HCT116 (cell line): ENCODE measurements at regions not wholly inside any gene's neighbourhood (a gene's known extent, or its start where the extent isn't known, plus 50 kb on each side); places are given as distances from the start of the nearest gene placed in this dataset.

Experiments used
- ATF3 ChIP-seq: IDR thresholded peaks from 2 replicates; pipeline ENCODE4 v1.6.1; 2012
- CTCF ChIP-seq, 3 experiments: fragments of 200-600 bp in 1 of 3; sonication (generic) in 1 of 3; IDR thresholded peaks in 2 of 3; conservative IDR thresholded peaks in 1 of 3; 2 replicates each; pipeline ENCODE4 v1.5.1; 2012 to 2017; ENCODE audit warnings: low read depth in 2 of 3, low read length in 2 of 3, antibody characterized with exemption in 1 of 3, borderline replicate concordance in 1 of 3, control low read depth in 1 of 3, mild to moderate bottlenecking in 1 of 3, mixed read lengths in 1 of 3, mixed run types in 1 of 3, moderate library complexity in 1 of 3; ENCODE audit not compliant: insufficient read depth in 1 of 3
- JUND ChIP-seq: IDR thresholded peaks from 2 replicates; pipeline ENCODE4 v1.6.1; 2012
- POLR2A ChIP-seq: IDR thresholded peaks from 2 replicates; pipeline ENCODE4 v1.7.0; 2011; ENCODE audit warnings: borderline replicate concordance; ENCODE audit not compliant: insufficient read depth, insufficient read length; ENCODE audit errors: extremely low read depth
- POLR2AphosphoS5 ChIP-seq: IDR thresholded peaks from 2 replicates; pipeline ENCODE4 v1.6.1; 2011; ENCODE audit warnings: mild to moderate bottlenecking, low read depth, low read length, moderate library complexity
- RAD21 ChIP-seq: IDR thresholded peaks from 2 replicates; pipeline ENCODE4 v1.6.1; 2012; ENCODE audit warnings: low read depth, mild to moderate bottlenecking
- SIN3A ChIP-seq: IDR thresholded peaks from 2 replicates; pipeline ENCODE4 v1.6.1; 2012; ENCODE audit warnings: low read depth
- SRF ChIP-seq: IDR thresholded peaks from 2 replicates; pipeline ENCODE4 v1.6.1; 2012; ENCODE audit warnings: low read depth
- TCF7L2 ChIP-seq: IDR thresholded peaks from 2 replicates; pipeline ENCODE4 v1.7.0; 2011; ENCODE audit warnings: borderline replicate concordance, inconsistent platforms; ENCODE audit not compliant: insufficient read depth, insufficient read length; ENCODE audit errors: extremely low read depth
- YY1 ChIP-seq: IDR thresholded peaks from 2 replicates; pipeline ENCODE4 v1.6.1; 2011; ENCODE audit warnings: low read length, low read depth, moderate library complexity, mild to moderate bottlenecking; ENCODE audit not compliant: insufficient replicate concordance; ENCODE audit errors: extremely low read depth

- no peak for TF ChIP-seq ATF3
- TF ChIP-seq CTCF (IDR thresholded peaks at IDR 0.05 in 2 of 3, conservative IDR thresholded peaks at IDR 0.05 in 1 of 3; ENCODE audit: borderline replicate concordance in 1 of 3, insufficient read depth in 1 of 3, low read depth in 2 of 3, low read length in 2 of 3): no peak
- no peak for TF ChIP-seq TCF7L2
- TF ChIP-seq POLR2A: no peak
- TF ChIP-seq JUND: no peak
- no peak for TF ChIP-seq POLR2AphosphoS5
- no peak for TF ChIP-seq SIN3A
- TF ChIP-seq RAD21: no peak
- TF ChIP-seq SRF: no peak
- TF ChIP-seq YY1: no peak
Measured at GRCh38 chr1:241411056-241411775, 54.2 kb upstream of the RGS7 start.
